NCI-H1092 treated with DMSO at 0.1 percent for 48 hours (cell line): ENCODE measurements at regions not wholly inside any gene's neighbourhood (a gene's known extent, or its start where the extent isn't known, plus 50 kb on each side); places are given as distances from the start of the nearest gene placed in this dataset.

Experiments
- DNase-seq: peaks from one replicate; lab custom pipeline; 2025; lab: John Stamatoyannopoulos, UW

GRCh38 chr5:13567819-13568218, 376.7 kb downstream of the DNAH5 start:
- DNase-seq = no peak

- DNase-seq = no peak
Observed at GRCh38 chr5:13566871-13567339, 377.6 kb downstream of the DNAH5 start.

- no peak for DNase-seq
Observed at GRCh38 chr5:13558408-13558807, 386.1 kb downstream of the DNAH5 start.

- DNase-seq = no peak
Observed at GRCh38 chr5:13553896-13554295, 390.6 kb downstream of the DNAH5 start.

- DNase-seq = no peak
Observed at GRCh38 chr5:13552361-13552760, 392.1 kb downstream of the DNAH5 start.

GRCh38 chr5:13551645-13552044, 392.8 kb downstream of the DNAH5 start:
- DNase-seq = no peak

- no peak for DNase-seq
Observed at GRCh38 chr5:13540168-13540750, 404.2 kb downstream of the DNAH5 start.

- DNase-seq = no peak
Observed at GRCh38 chr5:13536933-13537332, 407.6 kb downstream of the DNAH5 start.

GRCh38 chr5:13533833-13534232, 410.7 kb downstream of the DNAH5 start:
- DNase-seq = no peak

GRCh38 chr5:13529300-13529699, 415.2 kb downstream of the DNAH5 start:
- DNase-seq = no peak

GRCh38 chr5:13524936-13525335, 419.6 kb downstream of the DNAH5 start:
- DNase-seq = no peak

- DNase-seq = no peak
Observed at GRCh38 chr5:13519131-13519530, 425.4 kb downstream of the DNAH5 start.

- DNase-seq = no peak
Observed at GRCh38 chr5:13516195-13516594, 428.3 kb downstream of the DNAH5 start.

- DNase-seq = no peak
Observed at GRCh38 chr5:13511442-13511841, 433.0 kb downstream of the DNAH5 start.

GRCh38 chr5:13510616-13511015, 433.9 kb downstream of the DNAH5 start:
- no peak for DNase-seq

GRCh38 chr5:13508559-13508958, 435.9 kb downstream of the DNAH5 start:
- DNase-seq = no peak

- DNase-seq = no peak
Observed at GRCh38 chr5:13505326-13505725, 439.2 kb downstream of the DNAH5 start.

- no peak for DNase-seq
Observed at GRCh38 chr5:13503017-13503416, 441.5 kb downstream of the DNAH5 start.

- no peak for DNase-seq
Observed at GRCh38 chr5:13501176-13501575, 443.3 kb downstream of the DNAH5 start.

- no peak for DNase-seq
Observed at GRCh38 chr5:13498279-13498678, 446.2 kb downstream of the DNAH5 start.

GRCh38 chr5:13488254-13488931, 456.1 kb downstream of the DNAH5 start:
- no peak for DNase-seq

- DNase-seq = no peak
Observed at GRCh38 chr5:13480834-13481233, 463.7 kb downstream of the DNAH5 start.

GRCh38 chr5:13478831-13479465, 465.5 kb downstream of the DNAH5 start:
- peak; percentile 50 for DNase-seq
